K562 (cell line): ENCODE measurements at regions not wholly inside any gene's neighbourhood (a gene's known extent, or its start where the extent isn't known, plus 50 kb on each side); places are given as distances from the start of the nearest gene placed in this dataset.

Experiments used
- ATAC-seq: fragments of 200-7000 bp; cut with Tn5 transposase; 3 replicates; pipeline ENCODE4 v1.9.1; 2020; ENCODE audit warnings: moderate library complexity
- BruUV-seq: library from RNA; stranded (reverse); fragments of 400-500 nt; replicated peaks from 2 replicates; lab custom pipeline; 2021; lab: Mats Ljungman, UMichigan
- CTCF ChIA-PET: fragments of 300-600 bp; formaldehyde crosslinking; extraction: SDS; loops from one replicate; lab custom pipeline; 2021; ENCODE audit warnings: low intra/inter-chr PET ratio; lab: Yijun Ruan, JAX
- POLR2A ChIA-PET: fragments of 300-600, 350-650 bp; sonication (Branson Sonifier 250); formaldehyde crosslinking; extraction: SDS; loops from one replicate; lab custom pipeline; 2021; ENCODE audit warnings: antibody characterized with exemption, inconsistent platforms; lab: Yijun Ruan, JAX
- DNase-seq, 4 experiments: peaks; one replicate each; pipeline versions ENCODE4 v3.0.0 to v3.0.0-alpha.2; 2011 to 2018; ENCODE audit warnings: low spot score in 3 of 4, mixed read lengths in 3 of 4; ENCODE audit errors: extremely low read depth in 1 of 4
- FAIRE-seq: peaks from 2 replicates; lab custom pipeline; 2011; peaks lifted over from hg19 to GRCh38; lab: Jason Lieb, UNC
- H2AFZ ChIP-seq: 2 replicates; pipeline ENCODE4 v1.6.0; 2011; ENCODE audit warnings: low read depth, low read length, control low read depth, inconsistent platforms
- H3K27ac ChIP-seq: fragments of 200-600 bp; 3 replicates; pipeline ENCODE4 v1.8.0; 2011; ENCODE audit warnings: low read depth, mild to moderate bottlenecking, control low read depth, inconsistent platforms, low read length, moderate library complexity, mixed read lengths; ENCODE audit errors: extremely low read depth
- H3K27me3 ChIP-seq, 2 experiments: fragments of 300-600 bp in 1 of 2; 2 replicates in 1 of 2; 3 replicates in 1 of 2; pipeline versions ENCODE4 v1.6.0 to v1.8.0; 2011; ENCODE audit warnings: inconsistent platforms in 2 of 2, low read length in 2 of 2, mild to moderate bottlenecking in 1 of 2, mixed read lengths in 1 of 2, moderate library complexity in 1 of 2; ENCODE audit not compliant: control insufficient read depth in 2 of 2, insufficient read depth in 2 of 2
- H3K36me3 ChIP-seq: fragments of 300-600 bp; 3 replicates; pipeline ENCODE4 v1.8.0; 2011; ENCODE audit warnings: mild to moderate bottlenecking, low read length, inconsistent platforms; ENCODE audit not compliant: control insufficient read depth, insufficient read depth
- H3K4me1 ChIP-seq, 2 experiments: fragments of 200-600 bp in 1 of 2; replicated peaks in 1 of 2; 2 replicates in 1 of 2; 3 replicates in 1 of 2; pipeline versions ENCODE4 v1.5.1 to v1.8.0; 2011; ENCODE audit warnings: inconsistent platforms in 2 of 2, low read length in 2 of 2, mild to moderate bottlenecking in 1 of 2, mixed read lengths in 1 of 2, moderate library complexity in 1 of 2; ENCODE audit not compliant: control insufficient read depth in 2 of 2, insufficient read depth in 2 of 2
- H3K4me2 ChIP-seq: 2 replicates; pipeline ENCODE4 v1.6.1; 2011; ENCODE audit warnings: low read length, control low read depth, inconsistent platforms, mixed read lengths; ENCODE audit not compliant: insufficient read depth
- H3K4me3 ChIP-seq: fragments of 200-600 bp; sonication (generic), shearing (Covaris generic); 2 replicates; pipeline ENCODE4 v1.5.1; 2016; ENCODE audit warnings: control low read depth, inconsistent platforms
- H3K79me2 ChIP-seq: fragments of 200-600 bp; 3 replicates; pipeline ENCODE4 v1.8.0; 2011; ENCODE audit warnings: low read length, inconsistent platforms; ENCODE audit not compliant: control insufficient read depth, insufficient read depth
- H3K9ac ChIP-seq, 2 experiments: 2 replicates each; pipeline versions ENCODE4 v1.6.0 to v1.6.1; 2011; ENCODE audit warnings: low read depth in 2 of 2, low read length in 2 of 2, control low read depth in 1 of 2, inconsistent platforms in 1 of 2, mild to moderate bottlenecking in 1 of 2, mixed read lengths in 1 of 2; ENCODE audit not compliant: insufficient read depth in 1 of 2
- H3K9me1 ChIP-seq: one replicate; pipeline ENCODE4 v1.6.0; 2011; ENCODE audit warnings: inconsistent platforms, mild to moderate bottlenecking, low read length, moderate library complexity; ENCODE audit not compliant: control insufficient read depth, insufficient read depth
- H3K9me3 ChIP-seq: replicated peaks from 2 replicates; pipeline ENCODE4 v1.5.1; 2011; ENCODE audit warnings: low read depth, low read length, inconsistent platforms; ENCODE audit not compliant: control insufficient read depth, insufficient read depth
- H4K20me1 ChIP-seq: replicated peaks from 2 replicates; pipeline ENCODE4 v1.6.1; 2011; ENCODE audit warnings: low read length, inconsistent platforms, mixed read lengths; ENCODE audit not compliant: control insufficient read depth, insufficient read depth
- ARID3B ChIP-seq: fragments of 250-450 bp; sonication (Bioruptor Pico); IDR thresholded peaks from 2 replicates; pipeline ENCODE4 v1.4.0; 2020; ENCODE audit warnings: borderline replicate concordance
- ASH1L ChIP-seq: fragments of 450-650 bp; IDR thresholded peaks from 2 replicates; pipeline ENCODE4 v1.6.1; 2018; ENCODE audit warnings: borderline replicate concordance, mild to moderate bottlenecking, low read depth; ENCODE audit not compliant: partially characterized antibody
- DIDO1 ChIP-seq: fragments of 450-650 bp; IDR thresholded peaks from 2 replicates; pipeline ENCODE4 v1.6.1; 2016; ENCODE audit warnings: low read depth, missing biosample characterization, missing genetic modification characterization
- EZH2 ChIP-seq: IDR thresholded peaks from 2 replicates; pipeline ENCODE4 v1.6.1; 2012; ENCODE audit warnings: low read depth, mild to moderate bottlenecking, inconsistent platforms, low read length, borderline replicate concordance
- NUFIP1 ChIP-seq: fragments of 450-650 bp; IDR thresholded peaks from 2 replicates; pipeline ENCODE4 v1.6.1; 2018; ENCODE audit not compliant: partially characterized antibody
- PBX2 ChIP-seq, 2 experiments: IDR thresholded peaks in 1 of 2; conservative IDR thresholded peaks in 1 of 2; 2 replicates each; pipeline ENCODE4 v1.6.1; 2016; ENCODE audit warnings: low read depth in 2 of 2, mild to moderate bottlenecking in 1 of 2, missing compliant biosample characterization in 1 of 2, missing genetic modification characterization in 1 of 2, moderate library complexity in 1 of 2
- RAD21 ChIP-seq, 2 experiments: fragments of 250-450 bp in 1 of 2; fragments of 450-650 bp in 1 of 2; sonication (Bioruptor Pico) in 1 of 2; formaldehyde crosslinking in 1 of 2; IDR thresholded peaks in 1 of 2; conservative IDR thresholded peaks in 1 of 2; 2 replicates each; pipeline versions ENCODE4 v1.4.0 to v1.8.0; 2020 to 2022; ENCODE audit warnings: mild to moderate bottlenecking in 2 of 2, moderate library complexity in 1 of 2
- SIRT6 ChIP-seq: IDR thresholded peaks from one replicate; pipeline ENCODE4 v1.6.1; 2012; ENCODE audit warnings: low read depth, mild to moderate bottlenecking, control low read depth, inconsistent platforms, low read length, moderate library complexity
- SMARCE1 ChIP-seq: fragments of 450-650 bp; IDR thresholded peaks from 2 replicates; pipeline ENCODE4 v1.7.1; 2016; ENCODE audit warnings: mild to moderate bottlenecking
- ZBTB1 ChIP-seq: sonication (generic); formaldehyde crosslinking; IDR thresholded peaks from 2 replicates; pipeline ENCODE4 v1.8.1; 2023; ENCODE audit warnings: missing genetic modification reagents, low read depth, mild to moderate bottlenecking, borderline replicate concordance
- ZNF3 ChIP-seq: fragments of 250-450 bp; sonication (Bioruptor Pico); IDR thresholded peaks from 2 replicates; pipeline ENCODE4 v1.5.0; 2021; ENCODE audit warnings: mild to moderate bottlenecking, moderate library complexity
- ZNF589 ChIP-seq: fragments of 200-800 bp; sonication (Bioruptor generic); IDR thresholded peaks from 2 replicates; pipeline ENCODE4 v1.6.1; 2016; ENCODE audit warnings: low read depth, missing genetic modification characterization, missing compliant biosample characterization
- WGBS: fragments of 100-300 bp; shearing (Covaris generic); methylation state at CpG from one replicate; pipeline ENCODE4 v1.1.6; 2016; ENCODE audit warnings: low coverage, mixed read lengths; ENCODE audit not compliant: insufficient coverage; ENCODE audit errors: missing lambda C conversion rate; 5-methylcytosine and 5-hydroxymethylcytosine counted together
- in situ Hi-C: fragments of 300-500 bp; cut with MboI; formaldehyde crosslinking; loops from 4 replicates; pipeline ENCODE4 v1.15.0; 2018; ENCODE audit warnings: inconsistent platforms, mixed read lengths
- intact Hi-C: fragments of 100-400 bp; cut with micrococcal nuclease; formaldehyde crosslinking; loops from 2 replicates; pipeline ENCODE4 v1.14.2; 2022
- TF ChIP-seq, protein P1 (sequence below): fragments of 250-450 bp; sonication (Bioruptor Pico); IDR thresholded peaks from 2 replicates; pipeline ENCODE4 v1.4.0; 2020; ENCODE audit warnings: mild to moderate bottlenecking

DNA sequence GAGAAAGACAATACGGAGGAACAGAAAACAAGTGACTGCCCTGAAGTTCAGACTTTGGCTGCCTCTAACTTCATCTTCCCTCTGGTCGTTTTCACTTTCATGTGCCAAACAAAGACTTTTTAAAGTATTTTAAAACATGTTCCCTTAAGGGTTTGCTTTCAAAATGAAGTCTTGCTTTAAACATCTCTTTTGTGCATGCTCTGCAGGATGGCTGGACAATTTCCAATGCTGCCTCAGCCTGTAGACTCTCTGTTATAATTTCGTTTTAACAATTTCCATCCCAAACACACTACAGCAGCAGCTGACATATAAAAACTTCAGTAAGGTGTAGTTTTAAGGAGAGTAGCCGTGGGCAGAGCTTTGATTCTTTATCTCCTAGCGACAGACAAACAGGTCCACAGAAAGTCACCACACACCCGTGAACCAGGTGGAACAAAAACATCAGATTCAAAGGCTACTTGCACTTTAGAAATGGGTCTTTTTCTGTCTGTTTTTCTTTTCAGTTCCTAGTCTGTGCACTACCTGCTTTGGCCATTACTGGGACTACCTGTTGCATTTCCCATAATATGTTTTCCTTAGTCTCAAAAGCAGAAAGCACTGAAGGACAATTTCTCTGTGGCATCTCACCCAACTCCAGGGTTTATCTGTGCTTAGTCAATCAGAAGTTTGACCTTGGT lies 308.9 kb downstream of the DTWD2 start:
- POLR2A ChIA-PET, result no interaction called here
- no peak for ATAC-seq
- TF ChIP-seq SMARCE1 (no peak), ARID3B (no peak), RAD21 (CRISPR knock-in tag; conservative IDR thresholded peaks at IDR 0.05 in 1 of 2, IDR thresholded peaks at IDR 0.05 in 1 of 2) (no peak), SIRT6 (no peak), ZNF3 (CRISPR knock-in tag) (no peak), ASH1L (no peak), ZNF589 (CRISPR knock-in tag) (no peak), DIDO1 (tag) (no peak), EZH2 (no peak), PBX2 (CRISPR knock-in tag; IDR thresholded peaks at IDR 0.05; ENCODE audit: low read depth) (no peak), PBX2 (tag; conservative IDR thresholded peaks at IDR 0.05; ENCODE audit: low read depth) (no peak), ZBTB1 (CRISPR knock-in tag) (no peak), NUFIP1 (no peak)
- TF ChIP-seq, protein P1, sequence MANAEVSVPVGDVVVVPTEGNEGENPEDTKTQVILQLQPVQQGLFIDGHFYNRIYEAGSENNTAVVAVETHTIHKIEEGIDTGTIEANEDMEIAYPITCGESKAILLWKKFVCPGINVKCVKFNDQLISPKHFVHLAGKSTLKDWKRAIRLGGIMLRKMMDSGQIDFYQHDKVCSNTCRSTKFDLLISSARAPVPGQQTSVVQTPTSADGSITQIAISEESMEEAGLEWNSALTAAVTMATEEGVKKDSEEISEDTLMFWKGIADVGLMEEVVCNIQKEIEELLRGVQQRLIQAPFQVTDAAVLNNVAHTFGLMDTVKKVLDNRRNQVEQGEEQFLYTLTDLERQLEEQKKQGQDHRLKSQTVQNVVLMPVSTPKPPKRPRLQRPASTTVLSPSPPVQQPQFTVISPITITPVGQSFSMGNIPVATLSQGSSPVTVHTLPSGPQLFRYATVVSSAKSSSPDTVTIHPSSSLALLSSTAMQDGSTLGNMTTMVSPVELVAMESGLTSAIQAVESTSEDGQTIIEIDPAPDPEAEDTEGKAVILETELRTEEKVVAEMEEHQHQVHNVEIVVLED (CRISPR knock-in tag), result no peak

More for the DNA sequence above, 308.9 kb downstream of the DTWD2 start:
- DNase-seq (no peak), FAIRE-seq (no peak)
- no peak overlapping the region for H3K27ac ChIP-seq
- CTCF ChIA-PET, result no interaction called here
- no peaks in the 10 kb centered on the region for H3K36me3 ChIP-seq
- no peaks in the 10 kb centered on the region for H3K27me3 ChIP-seq
- H3K9me3 ChIP-seq, result no peaks in the 10 kb centered on the region
- H3K79me2 ChIP-seq, result no peaks in the 10 kb centered on the region
- H3K4me2 ChIP-seq, result no peak overlapping the region
- H4K20me1 ChIP-seq, result no peaks in the 10 kb centered on the region
- no peak overlapping the region for H3K4me3 ChIP-seq
- no peak overlapping the region for H2AFZ ChIP-seq
- WGBS, result 2% methylated on average over 6 of the region's 6 CpGs
- H3K4me1 ChIP-seq, result no peaks in the 10 kb centered on the region
- no TSS peak for BruUV-seq
- in situ Hi-C loops, result no loop called here
- no peak overlapping the region for H3K9ac ChIP-seq
- no peaks in the 10 kb centered on the region for H3K9me1 ChIP-seq
- intact Hi-C loops, result no loop called here
